Progenitor cell of endocrine pancreas (in vitro differentiated cells): ENCODE measurements at regions not wholly inside any gene's neighbourhood (a gene's known extent, or its start where the extent isn't known, plus 50 kb on each side); places are given as distances from the start of the nearest gene placed in this dataset.
"Not testable (repeated sequence)": the region's sequence is repeated elsewhere in the genome, so short reads cannot be mapped to it uniquely, and the experiment has no call there.

ENCODE experiments used
- DNase-seq: peaks from one replicate; pipeline ENCODE4 v3.0.0; 2021; ENCODE audit warnings: low spot score; ENCODE audit not compliant: unreplicated experiment
- H3K27ac Mint-ChIP-seq: 2 replicates; pipeline ENCODE4 v1.8.0; 2021; ENCODE audit warnings: mild to moderate bottlenecking, moderate library complexity, mixed read lengths
- H3K27me3 Mint-ChIP-seq: 2 replicates; pipeline ENCODE4 v1.8.0; 2021; ENCODE audit warnings: mixed read lengths
- H3K36me3 Mint-ChIP-seq: 2 replicates; pipeline ENCODE4 v1.8.0; 2022; ENCODE audit warnings: mixed read lengths; ENCODE audit not compliant: insufficient read depth
- H3K4me1 Mint-ChIP-seq: 2 replicates; pipeline ENCODE4 v1.8.0; 2021; ENCODE audit warnings: low read depth, mixed read lengths
- H3K4me3 Mint-ChIP-seq: 2 replicates; pipeline ENCODE4 v1.8.0; 2021; ENCODE audit warnings: low read depth, mild to moderate bottlenecking, moderate library complexity, mixed read lengths
- H3K9me3 Mint-ChIP-seq: 2 replicates; pipeline ENCODE4 v1.8.0; 2021; ENCODE audit warnings: low read depth, mixed read lengths
- TF ChIP-seq, protein P1 (sequence below): fragments of 200-600 bp; sonication (generic); IDR thresholded peaks from one replicate; pipeline ENCODE4 v1.5.0; 2021; ENCODE audit warnings: antibody characterized with exemption, mild to moderate bottlenecking; ENCODE audit not compliant: unreplicated experiment

DNA sequence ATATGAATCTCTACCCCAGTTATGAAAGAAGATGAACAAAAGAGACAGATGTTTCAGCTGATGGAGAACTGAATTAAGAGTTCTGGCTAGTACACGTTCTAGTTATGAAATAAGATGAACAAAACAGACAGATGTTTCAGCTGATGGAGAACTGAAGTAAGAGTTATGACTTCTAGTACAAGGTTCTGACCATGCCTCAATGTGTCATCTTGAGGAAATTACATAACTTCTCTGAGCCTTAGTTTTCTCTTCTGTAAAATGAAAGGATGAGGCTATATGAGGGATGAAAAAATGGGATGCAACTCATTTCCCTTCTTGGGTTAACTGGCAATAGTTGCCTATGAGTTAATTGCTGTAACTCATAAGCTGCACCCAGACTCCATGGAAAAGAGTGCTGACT, 92.9 kb upstream of the WDR75 start:
- Mint-ChIP-seq H3K9me3 (peaks cover 4% of the 10 kb centered on the region), H3K27me3 (no peaks in the 10 kb centered on the region), H3K4me1 (peaks cover 7% of the 10 kb centered on the region), H3K4me3 (no peak overlapping the region), H3K27ac (no peak overlapping the region), H3K36me3 (no peaks in the 10 kb centered on the region)
- no peak for DNase-seq
- TF ChIP-seq, protein P1, sequence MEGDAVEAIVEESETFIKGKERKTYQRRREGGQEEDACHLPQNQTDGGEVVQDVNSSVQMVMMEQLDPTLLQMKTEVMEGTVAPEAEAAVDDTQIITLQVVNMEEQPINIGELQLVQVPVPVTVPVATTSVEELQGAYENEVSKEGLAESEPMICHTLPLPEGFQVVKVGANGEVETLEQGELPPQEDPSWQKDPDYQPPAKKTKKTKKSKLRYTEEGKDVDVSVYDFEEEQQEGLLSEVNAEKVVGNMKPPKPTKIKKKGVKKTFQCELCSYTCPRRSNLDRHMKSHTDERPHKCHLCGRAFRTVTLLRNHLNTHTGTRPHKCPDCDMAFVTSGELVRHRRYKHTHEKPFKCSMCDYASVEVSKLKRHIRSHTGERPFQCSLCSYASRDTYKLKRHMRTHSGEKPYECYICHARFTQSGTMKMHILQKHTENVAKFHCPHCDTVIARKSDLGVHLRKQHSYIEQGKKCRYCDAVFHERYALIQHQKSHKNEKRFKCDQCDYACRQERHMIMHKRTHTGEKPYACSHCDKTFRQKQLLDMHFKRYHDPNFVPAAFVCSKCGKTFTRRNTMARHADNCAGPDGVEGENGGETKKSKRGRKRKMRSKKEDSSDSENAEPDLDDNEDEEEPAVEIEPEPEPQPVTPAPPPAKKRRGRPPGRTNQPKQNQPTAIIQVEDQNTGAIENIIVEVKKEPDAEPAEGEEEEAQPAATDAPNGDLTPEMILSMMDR = no peak

DNA sequence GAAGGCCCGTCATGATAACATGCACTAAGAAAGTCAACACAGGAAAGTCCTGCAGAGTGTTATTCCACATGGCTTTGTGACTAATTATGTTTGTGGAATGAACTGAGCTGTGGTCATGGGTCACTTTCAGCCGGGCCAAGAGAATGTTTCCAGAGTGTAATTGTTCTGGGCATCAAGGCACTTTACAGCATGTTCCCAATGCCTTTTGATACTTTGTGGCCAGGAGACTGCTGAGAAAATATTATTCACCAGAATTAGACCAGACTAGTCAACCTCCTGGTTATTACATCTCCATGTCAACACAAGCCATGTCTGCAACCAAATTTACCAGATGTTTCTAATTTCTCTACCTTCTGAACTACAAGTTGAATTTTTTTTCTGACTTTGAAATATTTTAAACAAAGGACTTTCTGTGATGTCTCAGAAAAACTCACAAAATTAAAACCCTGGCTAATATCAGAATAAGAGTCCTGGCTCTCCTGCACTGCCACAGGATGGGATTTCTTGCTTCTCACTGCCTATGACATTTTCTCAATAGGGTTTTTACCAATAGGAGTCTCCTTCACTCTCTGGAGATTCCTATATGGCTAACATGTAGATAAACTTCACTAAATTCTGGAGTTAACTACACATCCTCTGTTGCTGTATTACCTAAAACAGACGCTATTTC, 90.6 kb upstream of the WDR75 start:
- Mint-ChIP-seq H3K27me3 (no peaks in the 10 kb centered on the region), H3K4me1 (peaks cover 7% of the 10 kb centered on the region), H3K9me3 (peaks cover 4% of the 10 kb centered on the region), H3K36me3 (no peaks in the 10 kb centered on the region), H3K4me3 (no peak overlapping the region), H3K27ac (no peak overlapping the region)
- no peak for DNase-seq
- TF ChIP-seq, protein P1 = no peak

DNA sequence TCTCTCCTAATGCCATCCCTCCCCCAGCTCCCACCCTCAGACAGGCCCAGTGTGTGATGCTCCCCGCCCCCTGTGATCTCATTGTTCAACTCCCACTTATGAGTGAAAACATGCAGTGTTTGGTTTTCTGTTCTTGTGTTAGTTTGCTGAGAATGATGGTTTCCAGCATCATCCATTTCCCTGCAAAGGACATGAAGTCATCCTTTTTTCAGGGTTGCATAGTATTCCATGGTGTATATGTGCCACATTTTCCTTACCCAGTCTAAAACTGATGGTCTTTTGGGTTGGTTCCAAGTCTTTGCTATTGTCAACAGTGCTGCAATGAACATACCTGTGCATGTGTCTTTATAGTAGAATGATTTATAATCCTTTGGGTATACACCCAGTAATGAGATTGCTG, 89.3 kb upstream of the WDR75 start:
- DNase-seq, H3K4me1 Mint-ChIP-seq, H3K36me3 Mint-ChIP-seq, H3K9me3 Mint-ChIP-seq, H3K27ac Mint-ChIP-seq, H3K4me3 Mint-ChIP-seq, H3K27me3 Mint-ChIP-seq: not testable (repeated sequence)

DNA sequence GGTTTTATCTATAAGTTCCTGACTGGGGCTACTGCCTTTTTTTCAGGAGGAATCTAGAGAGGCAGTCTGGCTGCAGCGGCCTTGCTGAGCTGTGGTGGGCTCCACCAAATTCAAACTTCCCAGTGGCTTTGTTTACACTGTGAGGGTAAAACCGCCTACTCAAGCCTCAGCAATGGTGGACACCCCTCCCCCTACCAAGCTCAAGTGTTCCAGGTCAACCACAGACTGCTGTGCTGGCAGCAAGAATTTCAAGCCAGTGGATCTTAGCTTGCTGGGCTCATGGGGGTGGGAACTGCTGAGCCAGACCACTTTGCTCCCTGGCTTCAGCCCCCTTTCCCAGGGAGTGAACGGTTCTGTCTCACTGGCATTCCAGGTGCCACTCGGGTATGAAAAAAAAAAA, 83.9 kb upstream of the WDR75 start:
- H3K27me3 Mint-ChIP-seq, H3K9me3 Mint-ChIP-seq, H3K36me3 Mint-ChIP-seq, H3K4me1 Mint-ChIP-seq, DNase-seq, H3K4me3 Mint-ChIP-seq, H3K27ac Mint-ChIP-seq: not testable (repeated sequence)

DNA sequence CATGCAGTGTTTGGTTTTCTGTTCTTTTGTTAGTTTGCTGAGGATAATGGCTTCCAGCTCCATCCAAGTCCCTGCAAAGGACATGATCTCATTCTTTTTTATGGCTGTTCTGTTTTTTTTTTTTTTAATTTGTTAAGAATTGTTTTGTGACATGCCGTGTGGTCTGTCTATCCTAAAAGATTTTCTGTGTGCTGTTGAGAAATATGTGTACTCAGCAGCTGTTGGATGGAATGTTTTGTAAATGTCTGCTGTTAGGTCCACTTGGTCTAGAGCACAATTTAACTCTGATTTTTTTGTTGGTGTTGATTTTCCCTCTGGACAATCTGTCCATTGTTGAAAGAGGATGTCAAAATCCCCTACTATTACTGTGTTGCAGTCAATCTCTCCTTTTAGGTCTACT, 80.4 kb upstream of the WDR75 start:
- no peak for DNase-seq
- H3K4me3 Mint-ChIP-seq = no peak overlapping the region
- H3K27ac Mint-ChIP-seq = peak overlapping the region; percentile 13
- no peaks in the 10 kb centered on the region for H3K27me3 Mint-ChIP-seq
- TF ChIP-seq, protein P1 = no peak
- no peaks in the 10 kb centered on the region for H3K36me3 Mint-ChIP-seq
- H3K4me1 Mint-ChIP-seq = no peaks in the 10 kb centered on the region
- peaks cover 2% of the 10 kb centered on the region for H3K9me3 Mint-ChIP-seq

DNA sequence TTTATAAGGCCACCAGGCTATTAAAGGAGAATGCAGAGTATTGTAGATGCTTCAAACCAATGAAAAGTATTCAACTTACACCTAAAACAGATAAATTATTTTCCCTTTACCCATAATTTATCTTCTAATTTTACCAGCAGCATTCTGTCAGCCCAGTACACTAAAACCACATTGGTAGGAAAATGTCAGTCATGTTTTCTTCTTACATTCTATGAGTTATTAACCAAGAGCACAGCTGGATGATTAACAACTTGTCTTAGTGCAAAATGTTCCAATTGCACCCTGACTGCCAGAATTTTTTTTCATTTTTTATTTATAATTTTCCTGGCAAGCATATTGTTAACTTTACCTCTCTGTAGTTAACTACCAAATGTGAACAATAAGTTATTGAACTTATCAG, 79.0 kb upstream of the WDR75 start:
- peaks cover 2% of the 10 kb centered on the region for H3K9me3 Mint-ChIP-seq
- H3K4me3 Mint-ChIP-seq = no peak overlapping the region
- H3K27me3 Mint-ChIP-seq = no peaks in the 10 kb centered on the region
- no peaks in the 10 kb centered on the region for H3K36me3 Mint-ChIP-seq
- no peak for DNase-seq
- TF ChIP-seq, protein P1 = no peak
- H3K4me1 Mint-ChIP-seq = no peaks in the 10 kb centered on the region
- no peak overlapping the region for H3K27ac Mint-ChIP-seq
